HepG2 (cell line): ENCODE measurements at regions not wholly inside any gene's neighbourhood (a gene's known extent, or its start where the extent isn't known, plus 50 kb on each side); places are given as distances from the start of the nearest gene placed in this dataset.

ENCODE experiments used
- ATAC-seq: fragments of 200-7000 bp; cut with Tn5 transposase; 3 replicates; pipeline ENCODE4 v1.9.1; 2020; ENCODE audit warnings: mild to moderate bottlenecking, moderate library complexity
- BruUV-seq: library from RNA; stranded (reverse); fragments of 400-500 nt; replicated peaks from 2 replicates; lab custom pipeline; 2021; lab: Mats Ljungman, UMichigan
- CTCF ChIA-PET: fragments of 300-600 bp; formaldehyde crosslinking; extraction: SDS; loops from one replicate; lab custom pipeline; 2021; ENCODE audit warnings: low total read pairs, inconsistent platforms, low intra/inter-chr PET ratio; lab: Yijun Ruan, JAX
- POLR2A ChIA-PET: fragments of 350-600 bp; sonication (Branson Sonifier 250); formaldehyde crosslinking; loops from one replicate; lab custom pipeline; 2020; ENCODE audit warnings: antibody characterized with exemption, inconsistent platforms; lab: Yijun Ruan, JAX
- DNase-seq: peaks from one replicate; pipeline ENCODE4 v3.0.0-alpha.2; 2015; ENCODE audit warnings: low spot score
- FAIRE-seq: peaks from 3 replicates; lab custom pipeline; 2011; peaks lifted over from hg19 to GRCh38; lab: Jason Lieb, UNC
- H2AFZ ChIP-seq: one replicate; pipeline ENCODE4 v1.6.1; 2011; ENCODE audit warnings: low read length, inconsistent platforms
- H3K27ac ChIP-seq: fragments of 300-600 bp; 3 replicates; pipeline ENCODE4 v1.8.0; 2011; ENCODE audit warnings: mixed run types, mild to moderate bottlenecking, mixed read lengths, low read length, inconsistent platforms; ENCODE audit not compliant: insufficient read depth; ENCODE audit errors: extremely low read length
- H3K27me3 ChIP-seq, 2 experiments: fragments of 200-600 bp in 1 of 2; 2 replicates in 1 of 2; 3 replicates in 1 of 2; pipeline versions ENCODE4 v1.6.0 to v1.8.0; 2011; ENCODE audit warnings: low read length in 2 of 2, mild to moderate bottlenecking in 2 of 2, moderate library complexity in 2 of 2, inconsistent platforms in 1 of 2; ENCODE audit not compliant: insufficient read depth in 2 of 2, control insufficient read depth in 1 of 2
- H3K36me3 ChIP-seq, 2 experiments: fragments of 200-600 bp in 1 of 2; replicated peaks in 1 of 2; 2 replicates in 1 of 2; 3 replicates in 1 of 2; pipeline versions ENCODE4 v1.5.1 to v1.8.0; 2011; ENCODE audit warnings: low read length in 2 of 2, inconsistent platforms in 1 of 2; ENCODE audit not compliant: insufficient read depth in 2 of 2, control insufficient read depth in 1 of 2
- H3K4me1 ChIP-seq: 2 replicates; pipeline ENCODE4 v1.5.1; 2012; ENCODE audit warnings: low read length, inconsistent platforms; ENCODE audit not compliant: insufficient read depth
- H3K4me2 ChIP-seq: 2 replicates; pipeline ENCODE4 v1.6.0; 2011; ENCODE audit warnings: low read depth, low read length, inconsistent platforms
- H3K4me3 ChIP-seq, 3 experiments: fragments of 200-600 bp in 1 of 3; sonication (generic), shearing (Covaris generic) in 1 of 3; replicated peaks in 1 of 3; 2 replicates each; pipeline ENCODE4 v1.5.1; 2011 to 2016; ENCODE audit warnings: low read length in 3 of 3, inconsistent platforms in 2 of 3, low read depth in 2 of 3, mild to moderate bottlenecking in 2 of 3, control low read depth in 1 of 3, mixed read lengths in 1 of 3; ENCODE audit not compliant: insufficient read depth in 1 of 3
- H3K79me2 ChIP-seq: one replicate; pipeline ENCODE4 v1.6.1; 2011; ENCODE audit warnings: low read length, inconsistent platforms; ENCODE audit not compliant: insufficient read depth
- H3K9ac ChIP-seq: 2 replicates; pipeline ENCODE4 v1.6.0; 2011; ENCODE audit warnings: mild to moderate bottlenecking, low read depth, low read length, inconsistent platforms; ENCODE audit not compliant: insufficient read depth
- H3K9me3 ChIP-seq: 2 replicates; pipeline ENCODE4 v1.5.1; 2012; ENCODE audit warnings: mild to moderate bottlenecking, low read length
- H4K20me1 ChIP-seq: 2 replicates; pipeline ENCODE4 v1.6.0; 2011; ENCODE audit warnings: inconsistent platforms, mild to moderate bottlenecking, low read length, moderate library complexity; ENCODE audit not compliant: insufficient read depth
- ZNF709 ChIP-seq: sonication (generic); formaldehyde crosslinking; IDR thresholded peaks from 2 replicates; pipeline ENCODE4 v1.5.0; 2020; ENCODE audit warnings: mild to moderate bottlenecking, missing genetic modification reagents
- ZNF775 ChIP-seq: sonication (generic); formaldehyde crosslinking; IDR thresholded peaks from 2 replicates; pipeline ENCODE4 v1.4.0; 2020; ENCODE audit warnings: missing genetic modification reagents, mild to moderate bottlenecking, moderate library complexity, borderline replicate concordance
- ZNF788 ChIP-seq: sonication (generic); formaldehyde crosslinking; IDR thresholded peaks from 2 replicates; pipeline ENCODE4 v1.5.0; 2020; ENCODE audit warnings: mild to moderate bottlenecking, missing genetic modification reagents, borderline replicate concordance
- WGBS: methylation state at CpG from one replicate; pipeline ENCODE4 v1.1.6; 2017; ENCODE audit warnings: low lambda C conversion rate; 5-methylcytosine and 5-hydroxymethylcytosine counted together
- in situ Hi-C: cut with HindIII; loops from 2 replicates; pipeline ENCODE4 v1.10.0; 2017; ENCODE audit warnings: low pct_unique_long_range_greater_than_20kb; ENCODE audit not compliant: extremely low pct_ligation_motif_present
- intact Hi-C: fragments of 100-400 bp; cut with micrococcal nuclease; formaldehyde crosslinking; loops from one replicate; pipeline ENCODE4 v1.10.0; 2022; ENCODE audit not compliant: unreplicated experiment
- TF ChIP-seq, protein P1 (sequence below): sonication (generic); formaldehyde crosslinking; IDR thresholded peaks from 2 replicates; pipeline ENCODE4 v1.8.1; 2022; ENCODE audit warnings: mild to moderate bottlenecking, missing genetic modification reagents
- TF ChIP-seq, protein P2 (sequence below): sonication (generic); formaldehyde crosslinking; IDR thresholded peaks from 2 replicates; pipeline ENCODE4 v1.5.1; 2020; ENCODE audit warnings: mild to moderate bottlenecking, missing genetic modification reagents, moderate library complexity
- TF ChIP-seq, protein P3 (sequence below): sonication (generic); formaldehyde crosslinking; IDR thresholded peaks from 2 replicates; pipeline ENCODE4 v1.4.0; 2020; ENCODE audit warnings: mild to moderate bottlenecking, missing genetic modification reagents

DNA sequence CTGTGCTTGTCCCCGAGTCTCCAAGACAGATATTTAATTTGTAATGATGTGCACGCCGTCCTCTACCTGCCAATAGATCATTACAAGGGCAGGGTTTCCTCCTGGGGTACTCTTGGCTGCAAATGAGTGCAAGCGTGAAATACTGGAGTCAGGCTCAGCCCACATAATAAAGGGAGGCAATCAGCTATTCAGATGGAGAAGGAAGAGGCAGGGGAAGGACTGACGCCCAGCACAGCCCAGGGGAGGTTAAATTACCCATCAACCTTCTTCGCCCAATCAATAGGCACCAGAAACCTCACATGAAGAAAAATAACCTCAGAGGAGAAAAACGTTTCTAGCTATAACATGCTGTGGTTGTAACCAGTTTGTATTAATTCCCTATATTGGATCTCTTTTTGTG lies 544.9 kb upstream of the ADARB2 start:
- no peak overlapping the region for H3K4me3 ChIP-seq

More for the DNA sequence above, 544.9 kb upstream of the ADARB2 start:
- no peak overlapping the region for H3K27ac ChIP-seq
- H3K36me3 ChIP-seq, result no peaks in the 10 kb centered on the region
- DNase-seq (no peak), FAIRE-seq (no peak), ATAC-seq (no peak)
- intact Hi-C loops (no loop called here), in situ Hi-C loops (no loop called here)
- BruUV-seq, result no TSS peak
- CTCF ChIA-PET, result no interaction called here
- H4K20me1 ChIP-seq, result no peaks in the 10 kb centered on the region
- POLR2A ChIA-PET, result no interaction called here
- H3K4me2 ChIP-seq, result no peak overlapping the region
- TF ChIP-seq, protein P1, sequence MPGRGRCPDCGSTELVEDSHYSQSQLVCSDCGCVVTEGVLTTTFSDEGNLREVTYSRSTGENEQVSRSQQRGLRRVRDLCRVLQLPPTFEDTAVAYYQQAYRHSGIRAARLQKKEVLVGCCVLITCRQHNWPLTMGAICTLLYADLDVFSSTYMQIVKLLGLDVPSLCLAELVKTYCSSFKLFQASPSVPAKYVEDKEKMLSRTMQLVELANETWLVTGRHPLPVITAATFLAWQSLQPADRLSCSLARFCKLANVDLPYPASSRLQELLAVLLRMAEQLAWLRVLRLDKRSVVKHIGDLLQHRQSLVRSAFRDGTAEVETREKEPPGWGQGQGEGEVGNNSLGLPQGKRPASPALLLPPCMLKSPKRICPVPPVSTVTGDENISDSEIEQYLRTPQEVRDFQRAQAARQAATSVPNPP, result no peak
- TF ChIP-seq, protein P2, sequence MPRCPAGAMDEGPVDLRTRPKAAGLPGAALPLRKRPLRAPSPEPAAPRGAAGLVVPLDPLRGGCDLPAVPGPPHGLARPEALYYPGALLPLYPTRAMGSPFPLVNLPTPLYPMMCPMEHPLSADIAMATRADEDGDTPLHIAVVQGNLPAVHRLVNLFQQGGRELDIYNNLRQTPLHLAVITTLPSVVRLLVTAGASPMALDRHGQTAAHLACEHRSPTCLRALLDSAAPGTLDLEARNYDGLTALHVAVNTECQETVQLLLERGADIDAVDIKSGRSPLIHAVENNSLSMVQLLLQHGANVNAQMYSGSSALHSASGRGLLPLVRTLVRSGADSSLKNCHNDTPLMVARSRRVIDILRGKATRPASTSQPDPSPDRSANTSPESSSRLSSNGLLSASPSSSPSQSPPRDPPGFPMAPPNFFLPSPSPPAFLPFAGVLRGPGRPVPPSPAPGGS (CRISPR knock-in tag), result no peak
- TF ChIP-seq ZNF709 (CRISPR knock-in tag) (no peak), ZNF775 (CRISPR knock-in tag) (no peak), ZNF788 (CRISPR knock-in tag) (no peak)
- TF ChIP-seq, protein P3, sequence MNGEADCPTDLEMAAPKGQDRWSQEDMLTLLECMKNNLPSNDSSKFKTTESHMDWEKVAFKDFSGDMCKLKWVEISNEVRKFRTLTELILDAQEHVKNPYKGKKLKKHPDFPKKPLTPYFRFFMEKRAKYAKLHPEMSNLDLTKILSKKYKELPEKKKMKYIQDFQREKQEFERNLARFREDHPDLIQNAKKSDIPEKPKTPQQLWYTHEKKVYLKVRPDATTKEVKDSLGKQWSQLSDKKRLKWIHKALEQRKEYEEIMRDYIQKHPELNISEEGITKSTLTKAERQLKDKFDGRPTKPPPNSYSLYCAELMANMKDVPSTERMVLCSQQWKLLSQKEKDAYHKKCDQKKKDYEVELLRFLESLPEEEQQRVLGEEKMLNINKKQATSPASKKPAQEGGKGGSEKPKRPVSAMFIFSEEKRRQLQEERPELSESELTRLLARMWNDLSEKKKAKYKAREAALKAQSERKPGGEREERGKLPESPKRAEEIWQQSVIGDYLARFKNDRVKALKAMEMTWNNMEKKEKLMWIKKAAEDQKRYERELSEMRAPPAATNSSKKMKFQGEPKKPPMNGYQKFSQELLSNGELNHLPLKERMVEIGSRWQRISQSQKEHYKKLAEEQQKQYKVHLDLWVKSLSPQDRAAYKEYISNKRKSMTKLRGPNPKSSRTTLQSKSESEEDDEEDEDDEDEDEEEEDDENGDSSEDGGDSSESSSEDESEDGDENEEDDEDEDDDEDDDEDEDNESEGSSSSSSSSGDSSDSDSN (CRISPR knock-in tag), result no peak
- no peak overlapping the region for H2AFZ ChIP-seq
- no peaks in the 10 kb centered on the region for H3K79me2 ChIP-seq
- no peaks in the 10 kb centered on the region for H3K9me3 ChIP-seq
- under 1% methylated on average over 7 of the region's 7 CpGs for WGBS
- no peaks in the 10 kb centered on the region for H3K4me1 ChIP-seq
- no peak overlapping the region for H3K9ac ChIP-seq
- peaks cover 0 to 2% of the 10 kb centered on the region in 2 experiments; a peak in 1 of 5 replicates for H3K27me3 ChIP-seq
